IMR-90 (cell line): ENCODE measurements at regions not wholly inside any gene's neighbourhood (a gene's known extent, or its start where the extent isn't known, plus 50 kb on each side); places are given as distances from the start of the nearest gene placed in this dataset.

Source experiments
- ATAC-seq: fragments of 200-7000 bp; cut with Tn5 transposase; 2 replicates; pipeline ENCODE4 v1.9.1; 2020; ENCODE audit warnings: low read depth, mild to moderate bottlenecking, moderate library complexity
- BruUV-seq: library from RNA; stranded (reverse); fragments of 400-500 nt; replicated peaks from 2 replicates; lab custom pipeline; 2021; lab: Mats Ljungman, UMichigan
- CTCF ChIA-PET: fragments of 300-600 bp; formaldehyde crosslinking; extraction: SDS; loops from one replicate; lab custom pipeline; 2021; ENCODE audit warnings: antibody characterized with exemption; lab: Yijun Ruan, JAX
- POLR2A ChIA-PET: fragments of 300-600 bp; sonication (Branson Sonifier 250); formaldehyde crosslinking; loops from one replicate; lab custom pipeline; 2022; ENCODE audit warnings: antibody characterized with exemption; ENCODE audit not compliant: unreplicated experiment; lab: Charles Lee
- DNase-seq: peaks from one replicate; pipeline ENCODE4 v3.0.0; 2013
- H2AFZ ChIP-seq: replicated peaks from 2 replicates; pipeline ENCODE3; 2013; ENCODE audit warnings: low read length, mild to moderate bottlenecking; ENCODE audit not compliant: poor library complexity
- H2AK5ac ChIP-seq: 2 replicates; pipeline ENCODE4 v1.6.1; 2013; ENCODE audit warnings: low read depth, low read length, inconsistent platforms
- H2AK9ac ChIP-seq: replicated peaks from 2 replicates; pipeline ENCODE3; 2013; ENCODE audit warnings: mild to moderate bottlenecking, low read depth, low read length, moderate library complexity; ENCODE audit not compliant: poor library complexity
- H2BK120ac ChIP-seq: 2 replicates; pipeline ENCODE4 v1.6.1; 2013; ENCODE audit warnings: low read depth, low read length, inconsistent platforms
- H2BK15ac ChIP-seq: 3 replicates; pipeline ENCODE4 v1.6.1; 2013; ENCODE audit warnings: low read depth, low read length, inconsistent platforms
- H2BK20ac ChIP-seq: 2 replicates; pipeline ENCODE4 v1.6.1; 2013; ENCODE audit warnings: low read depth, mild to moderate bottlenecking, inconsistent platforms, low read length, moderate library complexity
- H2BK5ac ChIP-seq: 2 replicates; pipeline ENCODE4 v1.6.1; 2013; ENCODE audit warnings: mild to moderate bottlenecking, low read depth, low read length, inconsistent platforms; ENCODE audit not compliant: poor library complexity, severe bottlenecking
- H3K14ac ChIP-seq: replicated peaks from 2 replicates; pipeline ENCODE4 v1.6.1; 2013; ENCODE audit warnings: low read depth, low read length, inconsistent platforms
- H3K18ac ChIP-seq: 2 replicates; pipeline ENCODE4 v1.6.1; 2013; ENCODE audit warnings: low read depth, low read length, control low read depth
- H3K23ac ChIP-seq: 2 replicates; pipeline ENCODE4 v1.6.1; 2013; ENCODE audit warnings: low read depth, low read length, inconsistent platforms
- H3K27ac ChIP-seq: 2 replicates; pipeline ENCODE4 v1.5.1; 2013; ENCODE audit warnings: mild to moderate bottlenecking, control low read depth, low read length; ENCODE audit not compliant: insufficient read depth
- H3K27me3 ChIP-seq: 2 replicates; pipeline ENCODE4 v1.6.1; 2013; ENCODE audit warnings: low read length; ENCODE audit not compliant: control insufficient read depth, insufficient read depth
- H3K36me3 ChIP-seq: 2 replicates; pipeline ENCODE4 v1.6.1; 2013; ENCODE audit warnings: low read length, mixed read lengths; ENCODE audit not compliant: control insufficient read depth, insufficient read depth
- H3K4ac ChIP-seq: 2 replicates; pipeline ENCODE4 v1.6.1; 2013; ENCODE audit warnings: low read depth, low read length, inconsistent platforms
- H3K4me1 ChIP-seq: 2 replicates; pipeline ENCODE4 v1.6.1; 2013; ENCODE audit warnings: low read length, mixed read lengths; ENCODE audit not compliant: control insufficient read depth, insufficient read depth
- H3K4me2 ChIP-seq: 2 replicates; pipeline ENCODE4 v1.6.1; 2013; ENCODE audit warnings: low read depth, mild to moderate bottlenecking, control low read depth, low read length, moderate library complexity
- H3K4me3 ChIP-seq: 2 replicates; pipeline ENCODE4 v1.5.1; 2013; ENCODE audit warnings: low read depth, mild to moderate bottlenecking, control low read depth, low read length, moderate library complexity; ENCODE audit not compliant: insufficient read depth
- H3K56ac ChIP-seq: 2 replicates; pipeline ENCODE4 v1.6.1; 2013; ENCODE audit warnings: low read length, inconsistent platforms; ENCODE audit not compliant: insufficient read depth; ENCODE audit errors: extremely low read depth
- H3K79me1 ChIP-seq, 2 experiments: 2 replicates each; pipeline ENCODE4 v1.6.1; 2013; ENCODE audit warnings: low read length in 2 of 2, inconsistent platforms in 1 of 2, low read depth in 1 of 2
- H3K9ac ChIP-seq: 2 replicates; pipeline ENCODE4 v1.6.1; 2013; ENCODE audit warnings: low read depth, low read length, control low read depth
- H3K9me1 ChIP-seq: 2 replicates; pipeline ENCODE4 v1.6.1; 2013; ENCODE audit warnings: low read length, inconsistent platforms; ENCODE audit not compliant: insufficient read depth
- H3K9me3 ChIP-seq: 2 replicates; pipeline ENCODE4 v1.6.1; 2013; ENCODE audit warnings: low read length; ENCODE audit not compliant: control insufficient read depth, insufficient read depth
- H4K20me1 ChIP-seq: 2 replicates; pipeline ENCODE4 v1.6.1; 2013; ENCODE audit warnings: low read length, inconsistent platforms; ENCODE audit not compliant: insufficient read depth
- H4K5ac ChIP-seq: 2 replicates; pipeline ENCODE4 v1.6.1; 2013; ENCODE audit warnings: mild to moderate bottlenecking, low read depth, low read length, control low read depth
- H4K8ac ChIP-seq, 2 experiments: 2 replicates each; pipeline ENCODE4 v1.6.1; 2013; ENCODE audit warnings: low read depth in 2 of 2, low read length in 2 of 2, control low read depth in 1 of 2, inconsistent platforms in 1 of 2
- H4K91ac ChIP-seq: 2 replicates; pipeline ENCODE4 v1.6.1; 2013; ENCODE audit warnings: low read depth, low read length, inconsistent platforms; ENCODE audit not compliant: insufficient read depth
- CEBPB ChIP-seq: IDR thresholded peaks from 2 replicates; pipeline ENCODE4 v1.6.1; 2012; ENCODE audit warnings: low read depth, low read length, improper control_type of control experiment
- CTCF ChIP-seq: conservative IDR thresholded peaks from 2 replicates; pipeline ENCODE4 v1.5.1; 2012; ENCODE audit warnings: mild to moderate bottlenecking, low read depth, low read length, improper control_type of control experiment
- MAZ ChIP-seq: IDR thresholded peaks from 2 replicates; pipeline ENCODE4 v1.6.1; 2012; ENCODE audit warnings: low read depth, mild to moderate bottlenecking, low read length, improper control_type of control experiment, moderate library complexity, borderline replicate concordance
- MXI1 ChIP-seq: IDR thresholded peaks from 2 replicates; pipeline ENCODE4 v1.6.1; 2012; ENCODE audit warnings: low read depth, mild to moderate bottlenecking, low read length, moderate library complexity, borderline replicate concordance
- RCOR1 ChIP-seq: IDR thresholded peaks from 2 replicates; pipeline ENCODE4 v1.6.1; 2012; ENCODE audit warnings: mild to moderate bottlenecking, low read length, improper control_type of control experiment; ENCODE audit not compliant: insufficient replicate concordance
- WGBS, 2 experiments: methylation state at CpG; one replicate each; pipeline versions ENCODE4 v1.1.5 to v1.1.7; 2013; ENCODE audit warnings: missing lambda C conversion rate in 2 of 2; ENCODE audit not compliant: insufficient read length in 1 of 2; ENCODE audit errors: extremely low coverage in 2 of 2; 5-methylcytosine and 5-hydroxymethylcytosine counted together
- dilution Hi-C: fragments of 300-500 bp; cut with HindIII; formaldehyde crosslinking; loops from one replicate; pipeline ENCODE4 v1.14.3; 2018; ENCODE audit warnings: low sequenced_read_pairs; ENCODE audit not compliant: unreplicated experiment
- in situ Hi-C: fragments of 300-500 bp; cut with MboI; formaldehyde crosslinking; loops from 3 replicates; pipeline ENCODE4 v1.14.3; 2019; ENCODE audit warnings: low sequenced_read_pairs, inconsistent platforms, mixed read lengths
- intact Hi-C: fragments of 100-400 bp; cut with micrococcal nuclease; formaldehyde crosslinking; loops from 2 replicates; pipeline ENCODE4 v1.10.0; 2022

- CTCF ChIA-PET, result no interaction called here
Observed at GRCh38 chr12:68094645-68095395, 64.7 kb downstream of the IFNG start.

More at GRCh38 chr12:68094645-68095395, 64.7 kb downstream of the IFNG start:
- no peaks in the 10 kb centered on the region for H3K4me1 ChIP-seq
- H3K23ac ChIP-seq, result no peak overlapping the region
- no peak overlapping the region for H2BK20ac ChIP-seq
- POLR2A ChIA-PET, result interaction anchor here (0.6 kb wide), 1 partner anchor 51 kb away, joined by 4 read pairs; no protein-coding TSS in a partner anchor
- no TSS peak for BruUV-seq
- no peak overlapping the region for H4K5ac ChIP-seq
- no peaks in the 10 kb centered on the region for H3K36me3 ChIP-seq
- dilution Hi-C loops, result no loop called here
- H4K91ac ChIP-seq, result no peak overlapping the region
- H3K4me3 ChIP-seq, result no peak overlapping the region
- no peaks in the 10 kb centered on the region for H4K20me1 ChIP-seq
- no peak overlapping the region for H2AK5ac ChIP-seq
- H2AK9ac ChIP-seq, result no peak overlapping the region
- 85% methylated on average over 2 of the region's 6 CpGs; no CpG with 5 or more reads in 1 of the 2 experiments for WGBS, 2 experiments
- H2BK15ac ChIP-seq, result no peak overlapping the region
- H3K9me1 ChIP-seq, result no peaks in the 10 kb centered on the region
- TF ChIP-seq MXI1 (no peak), MAZ (no peak), CTCF (no peak), RCOR1 (no peak), CEBPB (no peak)
- no peak overlapping the region for H3K56ac ChIP-seq
- no peak overlapping the region for H4K8ac ChIP-seq
- no peak overlapping the region for H3K4ac ChIP-seq
- DNase-seq (no peak), ATAC-seq (no peak)
- no peak overlapping the region for H3K27ac ChIP-seq
- H3K14ac ChIP-seq, result no peak overlapping the region
- H3K79me1 ChIP-seq, result no peaks in the 10 kb centered on the region
- no peak overlapping the region for H3K18ac ChIP-seq
- no peaks in the 10 kb centered on the region for H3K27me3 ChIP-seq
- intact Hi-C loops, result no loop called here
- no peak overlapping the region for H2BK5ac ChIP-seq
- H3K9me3 ChIP-seq, result no peaks in the 10 kb centered on the region
- no peak overlapping the region for H2BK120ac ChIP-seq
- no peak overlapping the region for H2AFZ ChIP-seq
- H3K9ac ChIP-seq, result no peak overlapping the region
- no peak overlapping the region for H3K4me2 ChIP-seq
- in situ Hi-C loops, result no loop called here
